GM12878 (cell line): ENCODE measurements at regions not wholly inside any gene's neighbourhood (a gene's known extent, or its start where the extent isn't known, plus 50 kb on each side); places are given as distances from the start of the nearest gene placed in this dataset.

Experiments used
- ATF3 ChIP-seq: IDR thresholded peaks from 2 replicates; pipeline ENCODE4 v1.6.1; 2011; ENCODE audit warnings: low read depth, mild to moderate bottlenecking, low read length, moderate library complexity, borderline replicate concordance; ENCODE audit errors: extremely low read depth
- ATF7 ChIP-seq: fragments of 450-650 bp; IDR thresholded peaks from 2 replicates; pipeline ENCODE4 v1.6.1; 2016; ENCODE audit warnings: low read depth, mild to moderate bottlenecking
- BMI1 ChIP-seq: fragments of 450-650 bp; IDR thresholded peaks from 2 replicates; pipeline ENCODE4 v1.6.1; 2016; ENCODE audit warnings: mild to moderate bottlenecking, moderate library complexity, borderline replicate concordance
- CREM ChIP-seq: IDR thresholded peaks from 2 replicates; pipeline ENCODE4 v1.6.1; 2014; ENCODE audit warnings: antibody characterized with exemption, low read depth
- E2F4 ChIP-seq: IDR thresholded peaks from 2 replicates; pipeline ENCODE4 v1.6.1; 2012; ENCODE audit warnings: low read depth, low read length, improper control_type of control experiment
- EZH2 ChIP-seq: IDR thresholded peaks from 2 replicates; pipeline ENCODE4 v1.6.1; 2012; ENCODE audit warnings: low read depth, mild to moderate bottlenecking, control low read depth, inconsistent platforms, low read length, borderline replicate concordance; ENCODE audit not compliant: control insufficient read depth
- FOS ChIP-seq: IDR thresholded peaks from 3 replicates; pipeline ENCODE4 v1.6.1; 2011; ENCODE audit warnings: borderline replicate concordance; ENCODE audit not compliant: insufficient read length; ENCODE audit errors: extremely low read depth
- GABPA ChIP-seq: IDR thresholded peaks from 2 replicates; pipeline ENCODE4 v1.6.1; 2014; ENCODE audit warnings: antibody characterized with exemption, low read depth, mild to moderate bottlenecking, inconsistent platforms
- HDAC2 ChIP-seq: fragments of 200-600 bp; sonication (generic); IDR thresholded peaks from 2 replicates; pipeline ENCODE4 v1.6.1; 2017
- KDM1A ChIP-seq: fragments of 200-600 bp; sonication (generic); IDR thresholded peaks from 2 replicates; pipeline ENCODE4 v1.6.1; 2016; ENCODE audit warnings: borderline replicate concordance
- MXI1 ChIP-seq: fragments of 150-350 bp; IDR thresholded peaks from 2 replicates; pipeline ENCODE4 v1.6.1; 2011; ENCODE audit warnings: low read depth, mild to moderate bottlenecking, inconsistent platforms, low read length, improper control_type of control experiment
- NR2C2 ChIP-seq: IDR thresholded peaks from 2 replicates; pipeline ENCODE4 v1.6.1; 2011; ENCODE audit warnings: borderline replicate concordance, low read depth; ENCODE audit not compliant: control insufficient read depth, insufficient read length
- NRF1 ChIP-seq: conservative IDR thresholded peaks from 2 replicates; pipeline ENCODE4 v1.6.1; 2011; ENCODE audit warnings: mild to moderate bottlenecking, low read depth, low read length, improper control_type of control experiment
- PAX5 ChIP-seq: IDR thresholded peaks from 2 replicates; pipeline ENCODE4 v1.6.1; 2011; ENCODE audit warnings: low read depth, low read length, borderline replicate concordance
- POLR2A ChIP-seq: IDR thresholded peaks from 2 replicates; pipeline ENCODE4 v1.6.1; 2011; ENCODE audit warnings: low read depth, mild to moderate bottlenecking, low read length
- RELB ChIP-seq: fragments of 450-650 bp; IDR thresholded peaks from 2 replicates; pipeline ENCODE4 v1.6.1; 2017; ENCODE audit warnings: low read depth, mild to moderate bottlenecking, moderate library complexity
- SKIL ChIP-seq: fragments of 450-650 bp; IDR thresholded peaks from 2 replicates; pipeline ENCODE4 v1.6.1; 2017; ENCODE audit warnings: mild to moderate bottlenecking, low read depth, inconsistent platforms; ENCODE audit not compliant: poor library complexity, severe bottlenecking
- SMAD5 ChIP-seq: IDR thresholded peaks from 2 replicates; pipeline ENCODE4 v1.6.1; 2016; ENCODE audit warnings: antibody characterized with exemption, low read depth
- SREBF2 ChIP-seq: IDR thresholded peaks from 2 replicates; pipeline ENCODE4 v1.6.1; 2012; ENCODE audit warnings: mild to moderate bottlenecking, low read length
- ZBTB40 ChIP-seq: fragments of 450-650 bp; IDR thresholded peaks from 2 replicates; pipeline ENCODE4 v1.6.1; 2016; ENCODE audit warnings: mild to moderate bottlenecking, moderate library complexity, borderline replicate concordance
- ZNF384 ChIP-seq: IDR thresholded peaks from 2 replicates; pipeline ENCODE4 v1.6.1; 2012; ENCODE audit warnings: low read depth, mild to moderate bottlenecking, low read length, improper control_type of control experiment, borderline replicate concordance

- TF ChIP-seq RELB (peak; percentile 97), NRF1 (no peak), EZH2 (no peak), NR2C2 (no peak), ATF3 (no peak), FOS (no peak), BMI1 (no peak), PAX5 (0 out of 2 replicates have a peak, but pooled peaks have one; percentile 13), ATF7 (peak; percentile 85; the same call in 1 of the 2 replicates), ZNF384 (no peak), POLR2A (peak; percentile 49; the same call in 1 of the 2 replicates), KDM1A (no peak), E2F4 (no peak), CREM (0 out of 2 replicates have a peak, but pooled peaks have one; percentile 44), MXI1 (peak; percentile 68), ZBTB40 (no peak), GABPA (no peak), SMAD5 (no peak), HDAC2 (no peak), SREBF2 (no peak), SKIL (no peak)
These were observed 1111.8 kb downstream of the TAF11L14 start (continued) for GRCh38 chr5:18745988-18746615.
